HCT116 (cell line): ENCODE measurements at regions not wholly inside any gene's neighbourhood (a gene's known extent, or its start where the extent isn't known, plus 50 kb on each side); places are given as distances from the start of the nearest gene placed in this dataset.

Source experiments
- ATAC-seq: fragments of 200-7000 bp; cut with Tn5 transposase; 2 replicates; pipeline ENCODE4 v1.9.1; 2020; ENCODE audit warnings: mild to moderate bottlenecking, moderate library complexity
- BruUV-seq: library from RNA; stranded (reverse); fragments of 400-500 nt; replicated peaks from 2 replicates; lab custom pipeline; 2021; lab: Mats Ljungman, UMichigan
- CTCF ChIA-PET: fragments of 300-600 bp; sonication (Branson Sonifier 250); formaldehyde crosslinking; loops from one replicate; lab custom pipeline; 2021; ENCODE audit warnings: antibody characterized with exemption; lab: Charles Lee
- POLR2A ChIA-PET: fragments of 300-600, 350-600 bp; sonication (Branson Sonifier 250); formaldehyde crosslinking; loops from one replicate; lab custom pipeline; 2021; ENCODE audit warnings: antibody characterized with exemption; lab: Charles Lee
- RAD21 ChIA-PET, 2 experiments: fragments of 300-600 bp; sonication (Branson Sonifier 250); formaldehyde crosslinking; loops; one replicate each; lab custom pipeline; 2023; ENCODE audit warnings: low total read pairs in 2 of 2; ENCODE audit not compliant: uncharacterized antibody in 2 of 2, unreplicated experiment in 2 of 2, low non-redundant PET in 1 of 2; lab: Charles Lee
- DNase-seq: peaks from one replicate; pipeline ENCODE4 v3.0.0-alpha.2; 2010; ENCODE audit warnings: low read depth, low spot score
- H2AFZ ChIP-seq: fragments of 200-600 bp; shearing (Covaris generic), sonication (generic); 2 replicates; pipeline ENCODE4 v1.6.1; 2017; ENCODE audit warnings: low read depth, mixed run types, mixed read lengths, antibody characterized with exemption, low read length; ENCODE audit not compliant: poor library complexity, severe bottlenecking
- H3K27ac ChIP-seq: 2 replicates; pipeline ENCODE4 v1.5.1; 2012; ENCODE audit warnings: low read depth, low read length
- H3K27me3 ChIP-seq: fragments of 200-600 bp; sonication (generic); 2 replicates; pipeline ENCODE4 v1.6.1; 2016; ENCODE audit warnings: mixed run types, low read length, mixed read lengths; ENCODE audit not compliant: insufficient read depth
- H3K36me3 ChIP-seq, 2 experiments: fragments of 200-500 bp in 1 of 2; fragments of 200-600 bp in 1 of 2; sonication (Bioruptor generic) in 1 of 2; sonication (generic) in 1 of 2; 2 replicates each; pipeline versions ENCODE4 v1.5.1 to v1.6.1; 2014 to 2016; ENCODE audit warnings: low read length in 2 of 2, inconsistent platforms in 1 of 2, mixed read lengths in 1 of 2, mixed run types in 1 of 2; ENCODE audit not compliant: insufficient read depth in 2 of 2, control insufficient read depth in 1 of 2
- H3K4me1 ChIP-seq, 2 experiments: fragments of 200-600 bp in 1 of 2; sonication (generic) in 1 of 2; 2 replicates each; pipeline versions ENCODE4 v1.5.1 to v1.6.1; 2012 to 2017; ENCODE audit warnings: low read length in 2 of 2, inconsistent platforms in 1 of 2, mild to moderate bottlenecking in 1 of 2, mixed read lengths in 1 of 2, mixed run types in 1 of 2, moderate library complexity in 1 of 2; ENCODE audit not compliant: insufficient read depth in 2 of 2, control insufficient read depth in 1 of 2
- H3K4me2 ChIP-seq: fragments of 200-600 bp; sonication (generic); 2 replicates; pipeline ENCODE4 v1.6.1; 2017; ENCODE audit warnings: mixed run types, low read length, mixed read lengths
- H3K4me3 ChIP-seq, 2 experiments: fragments of 200-600 bp in 1 of 2; sonication (generic) in 1 of 2; replicated peaks in 1 of 2; 2 replicates each; pipeline ENCODE4 v1.5.1; 2011 to 2016; ENCODE audit warnings: low read length in 2 of 2, control low read depth in 1 of 2, low read depth in 1 of 2, mild to moderate bottlenecking in 1 of 2, mixed read lengths in 1 of 2, mixed run types in 1 of 2
- H3K79me2 ChIP-seq: fragments of 200-600 bp; sonication (generic); 2 replicates; pipeline ENCODE4 v1.6.1; 2017; ENCODE audit warnings: mild to moderate bottlenecking, mixed run types, low read length, moderate library complexity, mixed read lengths; ENCODE audit not compliant: insufficient read depth
- H3K9ac ChIP-seq: fragments of 200-600 bp; sonication (generic); 2 replicates; pipeline ENCODE4 v1.6.1; 2016; ENCODE audit warnings: low read length, mixed read lengths
- H3K9me2 ChIP-seq: fragments of 200-600 bp; sonication (generic), shearing (Covaris generic); 2 replicates; pipeline ENCODE4 v1.6.1; 2017; ENCODE audit warnings: mixed run types, mild to moderate bottlenecking, moderate library complexity; ENCODE audit not compliant: insufficient read depth
- H3K9me3 ChIP-seq, 2 experiments: fragments of 200-500 bp in 1 of 2; fragments of 200-600 bp in 1 of 2; sonication (Bioruptor generic) in 1 of 2; sonication (generic) in 1 of 2; 2 replicates each; pipeline ENCODE4 v1.6.1; 2014 to 2017; ENCODE audit warnings: low read length in 2 of 2, mixed read lengths in 2 of 2, inconsistent platforms in 1 of 2, low read depth in 1 of 2, mild to moderate bottlenecking in 1 of 2, mixed run types in 1 of 2, moderate library complexity in 1 of 2; ENCODE audit not compliant: control insufficient read depth in 1 of 2, insufficient read depth in 1 of 2
- H4K20me1 ChIP-seq: fragments of 200-600 bp; sonication (generic), shearing (Covaris generic); 2 replicates; pipeline ENCODE4 v1.6.1; 2017; ENCODE audit warnings: mixed run types, mild to moderate bottlenecking, moderate library complexity; ENCODE audit not compliant: insufficient read depth
- CBX3 ChIP-seq: IDR thresholded peaks from 2 replicates; pipeline ENCODE4 v1.6.1; 2012; ENCODE audit warnings: low read depth
- EGR1 ChIP-seq: IDR thresholded peaks from 2 replicates; pipeline ENCODE4 v1.6.1; 2012; ENCODE audit warnings: low read depth
- EZH2 ChIP-seq: fragments of 200-600 bp; sonication (generic); IDR thresholded peaks from 2 replicates; pipeline ENCODE4 v1.6.1; 2017; ENCODE audit warnings: antibody characterized with exemption, mixed run types
- EZH2phosphoT487 ChIP-seq: fragments of 200-600 bp; IDR thresholded peaks from 2 replicates; pipeline ENCODE4 v1.6.1; 2018; ENCODE audit warnings: antibody characterized with exemption, borderline replicate concordance
- FOSL1 ChIP-seq: IDR thresholded peaks from 2 replicates; pipeline ENCODE4 v1.6.1; 2012; ENCODE audit warnings: low read depth
- MAX ChIP-seq: IDR thresholded peaks from 2 replicates; pipeline ENCODE4 v1.6.1; 2012
- POLR2A ChIP-seq: IDR thresholded peaks from 2 replicates; pipeline ENCODE4 v1.7.0; 2011; ENCODE audit warnings: borderline replicate concordance; ENCODE audit not compliant: insufficient read depth, insufficient read length; ENCODE audit errors: extremely low read depth
- POLR2AphosphoS5 ChIP-seq: IDR thresholded peaks from 2 replicates; pipeline ENCODE4 v1.6.1; 2011; ENCODE audit warnings: mild to moderate bottlenecking, low read depth, low read length, moderate library complexity
- RAD21 ChIP-seq: IDR thresholded peaks from 2 replicates; pipeline ENCODE4 v1.6.1; 2012; ENCODE audit warnings: low read depth, mild to moderate bottlenecking
- SP1 ChIP-seq: IDR thresholded peaks from 2 replicates; pipeline ENCODE4 v1.6.1; 2012; ENCODE audit warnings: low read depth
- SRF ChIP-seq: IDR thresholded peaks from 2 replicates; pipeline ENCODE4 v1.6.1; 2012; ENCODE audit warnings: low read depth
- ZFX ChIP-seq: fragments of 450-650 bp; IDR thresholded peaks from 2 replicates; pipeline ENCODE4 v1.6.1; 2017
- ZNF274 ChIP-seq: fragments of 200-500 bp; sonication (Bioruptor generic); IDR thresholded peaks from 2 replicates; pipeline ENCODE4 v1.6.1; 2014; ENCODE audit warnings: mild to moderate bottlenecking, low read depth, low read length, inconsistent platforms
- intact Hi-C: fragments of 100-400 bp; cut with micrococcal nuclease; formaldehyde crosslinking; loops from 2 replicates; pipeline ENCODE4 v1.10.0; 2022
- TF ChIP-seq, protein P1 (sequence below): IDR thresholded peaks from 2 replicates; pipeline ENCODE4 v1.6.1; 2012; ENCODE audit warnings: low read depth
- TF ChIP-seq, protein P2 (sequence below), 3 experiments: fragments of 200-600 bp in 1 of 3; sonication (generic) in 1 of 3; IDR thresholded peaks in 2 of 3; conservative IDR thresholded peaks in 1 of 3; 2 replicates each; pipeline ENCODE4 v1.5.1; 2012 to 2017; ENCODE audit warnings: low read depth in 2 of 3, low read length in 2 of 3, antibody characterized with exemption in 1 of 3, borderline replicate concordance in 1 of 3, control low read depth in 1 of 3, mild to moderate bottlenecking in 1 of 3, mixed read lengths in 1 of 3, mixed run types in 1 of 3, moderate library complexity in 1 of 3; ENCODE audit not compliant: insufficient read depth in 1 of 3

GRCh38 chr5:88144219-88145001 lies 124.2 kb downstream of the TMEM161B start:
- Histone ChIP-seq H3K9ac (no peak overlapping the region), H3K27ac (no peak overlapping the region), H3K9me3 (no peaks in the 10 kb centered on the region), H4K20me1 (no peaks in the 10 kb centered on the region), H3K27me3 (no peaks in the 10 kb centered on the region), H3K9me2 (no peaks in the 10 kb centered on the region), H3K36me3 (no peaks in the 10 kb centered on the region), H2AFZ (no peak overlapping the region), H3K4me2 (no peak overlapping the region), H3K4me3 (no peak overlapping the region), H3K79me2 (no peaks in the 10 kb centered on the region), H3K4me1 (peaks cover 5 to 19% of the 10 kb centered on the region in 2 experiments; a peak in 3 of 4 replicates)
- intact Hi-C loops = loop anchor here (5.0 kb wide), 1 partner anchor 123 kb away; the partner anchor contains the start of gene TMEM161B
- no peak for ATAC-seq
- CTCF ChIA-PET = no interaction called here
- TF ChIP-seq SP1 (no peak), POLR2AphosphoS5 (no peak), SRF (no peak), EZH2phosphoT487 (no peak), MAX (no peak), CBX3 (no peak), ZNF274 (no peak), FOSL1 (no peak), EGR1 (no peak), EZH2 (no peak), POLR2A (no peak), ZFX (no peak), RAD21 (no peak)
- TF ChIP-seq, protein P1, sequence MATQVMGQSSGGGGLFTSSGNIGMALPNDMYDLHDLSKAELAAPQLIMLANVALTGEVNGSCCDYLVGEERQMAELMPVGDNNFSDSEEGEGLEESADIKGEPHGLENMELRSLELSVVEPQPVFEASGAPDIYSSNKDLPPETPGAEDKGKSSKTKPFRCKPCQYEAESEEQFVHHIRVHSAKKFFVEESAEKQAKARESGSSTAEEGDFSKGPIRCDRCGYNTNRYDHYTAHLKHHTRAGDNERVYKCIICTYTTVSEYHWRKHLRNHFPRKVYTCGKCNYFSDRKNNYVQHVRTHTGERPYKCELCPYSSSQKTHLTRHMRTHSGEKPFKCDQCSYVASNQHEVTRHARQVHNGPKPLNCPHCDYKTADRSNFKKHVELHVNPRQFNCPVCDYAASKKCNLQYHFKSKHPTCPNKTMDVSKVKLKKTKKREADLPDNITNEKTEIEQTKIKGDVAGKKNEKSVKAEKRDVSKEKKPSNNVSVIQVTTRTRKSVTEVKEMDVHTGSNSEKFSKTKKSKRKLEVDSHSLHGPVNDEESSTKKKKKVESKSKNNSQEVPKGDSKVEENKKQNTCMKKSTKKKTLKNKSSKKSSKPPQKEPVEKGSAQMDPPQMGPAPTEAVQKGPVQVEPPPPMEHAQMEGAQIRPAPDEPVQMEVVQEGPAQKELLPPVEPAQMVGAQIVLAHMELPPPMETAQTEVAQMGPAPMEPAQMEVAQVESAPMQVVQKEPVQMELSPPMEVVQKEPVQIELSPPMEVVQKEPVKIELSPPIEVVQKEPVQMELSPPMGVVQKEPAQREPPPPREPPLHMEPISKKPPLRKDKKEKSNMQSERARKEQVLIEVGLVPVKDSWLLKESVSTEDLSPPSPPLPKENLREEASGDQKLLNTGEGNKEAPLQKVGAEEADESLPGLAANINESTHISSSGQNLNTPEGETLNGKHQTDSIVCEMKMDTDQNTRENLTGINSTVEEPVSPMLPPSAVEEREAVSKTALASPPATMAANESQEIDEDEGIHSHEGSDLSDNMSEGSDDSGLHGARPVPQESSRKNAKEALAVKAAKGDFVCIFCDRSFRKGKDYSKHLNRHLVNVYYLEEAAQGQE = no peak
- TF ChIP-seq, protein P2, sequence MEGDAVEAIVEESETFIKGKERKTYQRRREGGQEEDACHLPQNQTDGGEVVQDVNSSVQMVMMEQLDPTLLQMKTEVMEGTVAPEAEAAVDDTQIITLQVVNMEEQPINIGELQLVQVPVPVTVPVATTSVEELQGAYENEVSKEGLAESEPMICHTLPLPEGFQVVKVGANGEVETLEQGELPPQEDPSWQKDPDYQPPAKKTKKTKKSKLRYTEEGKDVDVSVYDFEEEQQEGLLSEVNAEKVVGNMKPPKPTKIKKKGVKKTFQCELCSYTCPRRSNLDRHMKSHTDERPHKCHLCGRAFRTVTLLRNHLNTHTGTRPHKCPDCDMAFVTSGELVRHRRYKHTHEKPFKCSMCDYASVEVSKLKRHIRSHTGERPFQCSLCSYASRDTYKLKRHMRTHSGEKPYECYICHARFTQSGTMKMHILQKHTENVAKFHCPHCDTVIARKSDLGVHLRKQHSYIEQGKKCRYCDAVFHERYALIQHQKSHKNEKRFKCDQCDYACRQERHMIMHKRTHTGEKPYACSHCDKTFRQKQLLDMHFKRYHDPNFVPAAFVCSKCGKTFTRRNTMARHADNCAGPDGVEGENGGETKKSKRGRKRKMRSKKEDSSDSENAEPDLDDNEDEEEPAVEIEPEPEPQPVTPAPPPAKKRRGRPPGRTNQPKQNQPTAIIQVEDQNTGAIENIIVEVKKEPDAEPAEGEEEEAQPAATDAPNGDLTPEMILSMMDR (IDR thresholded peaks at IDR 0.05 in 2 of 3, conservative IDR thresholded peaks at IDR 0.05 in 1 of 3; ENCODE audit: borderline replicate concordance in 1 of 3, insufficient read depth in 1 of 3, low read depth in 2 of 3, low read length in 2 of 3) = no peak
- DNase-seq = no peak
- RAD21 ChIA-PET = no interaction called here
- POLR2A ChIA-PET = no interaction called here
- no TSS peak for BruUV-seq
